ENCODE measurements at regions not wholly inside any gene's neighbourhood (a gene's known extent, or its start where the extent isn't known, plus 50 kb on each side); places are given as distances from the start of the nearest gene placed in this dataset.

DNA sequence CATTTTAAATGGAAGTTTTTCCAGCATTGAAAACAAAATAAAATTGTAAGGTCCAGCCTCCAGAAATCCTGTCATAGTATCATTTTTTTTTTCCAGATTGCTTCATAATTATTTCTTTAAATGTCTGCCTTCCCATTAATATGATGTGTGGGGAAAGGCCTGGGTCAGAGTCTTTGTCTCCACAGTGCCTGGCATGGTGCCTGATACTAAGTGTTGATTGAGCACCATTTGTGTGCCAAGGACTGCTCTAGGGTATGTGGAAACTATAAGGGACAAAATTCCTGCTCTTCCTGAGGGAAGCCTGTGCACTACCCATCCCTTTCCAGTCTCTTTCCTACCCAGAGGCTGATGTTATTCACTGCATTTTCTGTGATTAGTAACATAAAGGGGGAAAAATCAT is 53.1 kb upstream of the BEND4 start:
- Histone ChIP-seq H3K36me3 (no peaks in the 10 kb centered on the region), H3K9me3 (no peaks in the 10 kb centered on the region), H3K27ac (no peak overlapping the region), H3K27me3 (no peaks in the 10 kb centered on the region), H3K4me1 (no peaks in the 10 kb centered on the region), H3K4me3 (replicated peaks in 1 of 3) (no peak overlapping the region)
- no peak for TF ChIP-seq POLR2A (IDR thresholded peaks at IDR 0.05)
- TF ChIP-seq, protein P1, sequence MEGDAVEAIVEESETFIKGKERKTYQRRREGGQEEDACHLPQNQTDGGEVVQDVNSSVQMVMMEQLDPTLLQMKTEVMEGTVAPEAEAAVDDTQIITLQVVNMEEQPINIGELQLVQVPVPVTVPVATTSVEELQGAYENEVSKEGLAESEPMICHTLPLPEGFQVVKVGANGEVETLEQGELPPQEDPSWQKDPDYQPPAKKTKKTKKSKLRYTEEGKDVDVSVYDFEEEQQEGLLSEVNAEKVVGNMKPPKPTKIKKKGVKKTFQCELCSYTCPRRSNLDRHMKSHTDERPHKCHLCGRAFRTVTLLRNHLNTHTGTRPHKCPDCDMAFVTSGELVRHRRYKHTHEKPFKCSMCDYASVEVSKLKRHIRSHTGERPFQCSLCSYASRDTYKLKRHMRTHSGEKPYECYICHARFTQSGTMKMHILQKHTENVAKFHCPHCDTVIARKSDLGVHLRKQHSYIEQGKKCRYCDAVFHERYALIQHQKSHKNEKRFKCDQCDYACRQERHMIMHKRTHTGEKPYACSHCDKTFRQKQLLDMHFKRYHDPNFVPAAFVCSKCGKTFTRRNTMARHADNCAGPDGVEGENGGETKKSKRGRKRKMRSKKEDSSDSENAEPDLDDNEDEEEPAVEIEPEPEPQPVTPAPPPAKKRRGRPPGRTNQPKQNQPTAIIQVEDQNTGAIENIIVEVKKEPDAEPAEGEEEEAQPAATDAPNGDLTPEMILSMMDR (IDR thresholded peaks at IDR 0.05), result no peak
- intact Hi-C loops (cut with DNase I), result no loop called here
- DNase-seq, result no peak

DNA sequence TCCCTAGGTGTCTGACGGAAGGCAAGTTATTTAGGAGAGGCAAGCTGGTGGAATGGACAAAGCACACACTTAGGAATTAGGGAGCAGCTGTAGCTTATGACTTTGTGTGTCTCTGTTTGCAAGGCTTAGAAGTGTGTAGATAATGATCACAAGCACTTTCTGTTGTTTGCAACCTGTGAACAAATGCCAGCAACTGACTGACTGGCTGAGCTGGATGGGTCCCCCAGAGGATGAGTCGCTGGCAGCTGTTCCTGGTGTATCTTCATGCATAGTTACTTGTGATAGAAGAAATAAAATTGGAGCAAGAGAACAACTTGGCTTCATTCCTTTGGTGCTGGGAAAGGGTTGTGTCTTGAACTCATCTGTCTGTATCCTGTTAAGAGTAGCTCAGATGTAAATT is 64.2 kb upstream of the BEND4 start:
- Histone ChIP-seq H3K36me3 (no peaks in the 10 kb centered on the region), H3K9me3 (no peaks in the 10 kb centered on the region), H3K4me1 (no peaks in the 10 kb centered on the region), H3K27ac (no peak overlapping the region), H3K4me3 (replicated peaks in 1 of 3) (no peak overlapping the region), H3K27me3 (no peaks in the 10 kb centered on the region)
- no peak for DNase-seq
- intact Hi-C loops (cut with DNase I), result no loop called here
- 74 to 75% methylated on average over 2 of the region's 2 CpGs for WGBS, 2 donors
- TF ChIP-seq, protein P1 (IDR thresholded peaks at IDR 0.05), result no peak
- TF ChIP-seq POLR2A (IDR thresholded peaks at IDR 0.05), result no peak

DNA sequence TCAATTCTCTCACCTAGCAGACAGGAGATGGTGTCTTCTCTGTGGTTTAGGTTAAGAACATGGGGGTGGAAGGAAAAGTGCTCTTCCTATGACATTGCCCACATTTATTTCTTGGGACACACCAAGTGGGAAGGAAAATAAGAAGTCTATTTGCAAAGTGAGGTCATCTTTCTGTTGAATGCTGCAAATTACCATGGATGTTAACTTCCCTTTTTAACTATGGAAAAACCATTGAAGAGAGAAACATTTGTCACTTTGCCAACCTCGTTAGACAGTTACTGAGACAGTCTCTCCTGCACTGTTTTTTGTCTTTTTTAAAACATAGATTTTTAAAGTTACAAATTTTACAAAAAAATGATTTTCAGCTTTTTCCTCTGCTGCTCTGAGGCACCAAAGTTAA is 72.8 kb upstream of the BEND4 start:
- no peak overlapping the region for H3K4me3 ChIP-seq (replicated peaks in 1 of 3)
- DNase-seq, result no peak
- no peaks in the 10 kb centered on the region for H3K36me3 ChIP-seq
- no peaks in the 10 kb centered on the region for H3K27me3 ChIP-seq
- no peaks in the 10 kb centered on the region for H3K4me1 ChIP-seq
- no peak overlapping the region for H3K27ac ChIP-seq
- 51 to 55% methylated on average over 1 of the region's 1 CpG for WGBS, 2 donors
- no peaks in the 10 kb centered on the region for H3K9me3 ChIP-seq
- intact Hi-C loops (cut with DNase I), result no loop called here
- TF ChIP-seq, protein P1 (IDR thresholded peaks at IDR 0.05), result no peak
- TF ChIP-seq POLR2A (IDR thresholded peaks at IDR 0.05), result no peak

DNA sequence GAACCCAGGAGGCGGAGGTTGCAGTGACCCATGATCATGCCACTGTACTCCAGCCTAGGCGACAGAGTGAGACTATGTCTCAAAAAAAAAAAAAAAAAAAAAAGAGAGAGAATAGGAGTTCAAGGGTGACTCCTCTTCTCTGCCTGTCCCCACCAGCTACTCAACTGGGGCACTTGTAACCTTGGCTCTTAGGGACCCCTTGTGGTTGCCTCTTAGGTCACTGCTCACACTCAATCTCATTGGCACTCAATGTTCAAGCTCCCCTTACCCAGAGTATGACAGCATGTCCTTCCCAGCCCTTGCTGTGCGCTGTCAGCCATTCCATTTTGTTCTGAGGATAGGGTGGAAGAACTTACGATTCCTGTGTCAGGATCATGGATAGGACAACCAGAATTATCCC is 82.4 kb upstream of the BEND4 start:
- DNase-seq, result no peak
- intact Hi-C loops (cut with DNase I), result no loop called here
- TF ChIP-seq, protein P1 (IDR thresholded peaks at IDR 0.05), result no peak
- no peak for TF ChIP-seq POLR2A (IDR thresholded peaks at IDR 0.05)
- 94 to 95% methylated on average over 4 of the region's 4 CpGs for WGBS, 2 donors
- Histone ChIP-seq H3K4me3 (replicated peaks in 1 of 3) (no peak overlapping the region), H3K27ac (no peak overlapping the region), H3K36me3 (no peaks in the 10 kb centered on the region), H3K27me3 (no peaks in the 10 kb centered on the region), H3K9me3 (no peaks in the 10 kb centered on the region), H3K4me1 (no peaks in the 10 kb centered on the region)

DNA sequence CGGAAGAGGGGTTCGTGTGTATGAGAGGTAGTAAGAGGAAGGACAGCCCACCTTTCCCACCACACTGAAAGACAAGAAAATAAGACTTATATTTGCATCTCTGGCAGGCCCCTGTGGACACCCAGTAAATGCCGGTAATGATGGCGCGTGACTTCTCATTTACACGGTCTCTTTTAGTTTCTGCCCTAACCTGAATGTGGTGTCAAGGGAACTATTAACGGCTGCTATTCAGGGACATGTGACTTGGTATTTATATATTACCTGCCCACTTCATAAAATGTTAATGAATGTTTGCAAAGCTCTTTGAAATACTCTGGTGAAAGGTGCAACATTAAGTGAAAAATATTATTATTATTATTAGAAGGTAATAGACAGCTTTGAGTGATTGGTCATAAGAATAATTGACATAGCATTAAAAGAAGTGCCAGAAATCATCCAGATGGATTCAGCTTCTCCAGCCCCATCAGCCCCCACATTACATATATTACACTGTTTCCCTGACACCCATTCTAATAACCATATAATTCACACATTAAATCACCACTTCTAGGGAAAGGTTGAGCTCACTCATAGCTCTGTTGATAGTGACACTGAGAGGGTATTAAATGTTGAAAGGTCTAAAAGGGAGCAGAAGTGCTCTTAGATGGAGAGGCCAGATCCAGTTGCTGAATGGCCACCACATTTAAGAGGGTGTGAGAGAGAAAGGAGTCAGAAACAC is 83.0 kb upstream of the BEND4 start:
- Histone ChIP-seq H3K4me1 (no peaks in the 10 kb centered on the region), H3K27me3 (no peaks in the 10 kb centered on the region), H3K4me3 (replicated peaks in 1 of 3) (no peak overlapping the region), H3K36me3 (no peaks in the 10 kb centered on the region), H3K27ac (no peak overlapping the region), H3K9me3 (no peaks in the 10 kb centered on the region)
- TF ChIP-seq, protein P1 (IDR thresholded peaks at IDR 0.05), result no peak
- no peak for TF ChIP-seq POLR2A (IDR thresholded peaks at IDR 0.05)
- intact Hi-C loops (cut with DNase I), result no loop called here
- 93 to 94% methylated on average over 7 of the region's 7 CpGs for WGBS, 2 donors
- no peak for DNase-seq
